ENCODE measurements at regions not wholly inside any gene's neighbourhood (a gene's known extent, or its start where the extent isn't known, plus 50 kb on each side); places are given as distances from the start of the nearest gene placed in this dataset.

- TF ChIP-seq POLR2A (IDR thresholded peaks at IDR 0.05): no peak
- TF ChIP-seq CTCF (IDR thresholded peaks at IDR 0.05): no peak
Measured at GRCh38 chr13:48875047-48875446, 100.7 kb upstream of the FNDC3A start.

Measured in vagina (tissue), 2 donors.